ENCODE measurements at regions not wholly inside any gene's neighbourhood (a gene's known extent, or its start where the extent isn't known, plus 50 kb on each side); places are given as distances from the start of the nearest gene placed in this dataset.

DNA sequence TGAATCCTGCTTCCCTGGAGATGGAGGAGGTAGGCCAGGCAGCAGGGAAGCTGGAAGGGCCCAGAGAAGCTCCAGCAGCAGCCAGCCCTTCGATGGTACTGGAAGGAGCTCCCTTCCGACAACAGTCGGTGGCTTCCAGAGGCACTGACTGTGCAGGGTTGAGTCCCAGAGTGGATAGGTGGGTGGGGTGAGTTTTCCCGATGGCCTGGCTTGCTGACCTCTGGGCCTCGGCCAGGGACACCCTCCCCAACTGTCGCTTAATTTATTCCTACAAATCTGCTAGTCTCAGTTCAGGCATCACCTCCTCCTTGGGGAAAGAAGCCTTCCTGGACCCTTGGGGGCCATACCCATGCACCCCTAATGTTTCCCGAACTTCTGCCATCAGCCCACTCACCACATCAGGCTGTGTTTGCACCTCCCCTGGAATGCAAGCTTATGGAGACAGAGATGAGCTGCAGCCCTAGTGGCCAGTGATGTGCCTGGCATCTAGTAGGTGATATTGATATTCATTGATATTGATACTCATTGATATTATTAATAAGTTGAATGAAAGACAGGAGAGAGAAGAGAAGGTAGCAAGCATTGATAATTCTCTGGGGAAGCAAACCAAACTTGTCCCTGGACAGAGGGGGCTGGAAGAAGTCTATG, 104.6 kb upstream of the BOD1 start:
- Histone ChIP-seq H3K36me3 (no peaks in the 10 kb centered on the region), H3K27me3 (peaks cover 11% of the 10 kb centered on the region), H3K4me3 (no peak overlapping the region), H3K9me3 (peaks cover 0 to 6% (median 0%) of the 10 kb centered on the region in 3 donors), H3K4me1 (no peaks in the 10 kb centered on the region), H3K27ac (no peak overlapping the region)
- ATAC-seq: no peak
- WGBS, 2 donors (ENCODE audit: low coverage in 1 of 2): 40 to 50% methylated on average over 3 to 6 of the region's 7 CpGs
- no peak for TF ChIP-seq POLR2A (IDR thresholded peaks at IDR 0.05)
- no peak for TF ChIP-seq POLR2AphosphoS5 (IDR thresholded peaks at IDR 0.05)
- TF ChIP-seq, protein P1, sequence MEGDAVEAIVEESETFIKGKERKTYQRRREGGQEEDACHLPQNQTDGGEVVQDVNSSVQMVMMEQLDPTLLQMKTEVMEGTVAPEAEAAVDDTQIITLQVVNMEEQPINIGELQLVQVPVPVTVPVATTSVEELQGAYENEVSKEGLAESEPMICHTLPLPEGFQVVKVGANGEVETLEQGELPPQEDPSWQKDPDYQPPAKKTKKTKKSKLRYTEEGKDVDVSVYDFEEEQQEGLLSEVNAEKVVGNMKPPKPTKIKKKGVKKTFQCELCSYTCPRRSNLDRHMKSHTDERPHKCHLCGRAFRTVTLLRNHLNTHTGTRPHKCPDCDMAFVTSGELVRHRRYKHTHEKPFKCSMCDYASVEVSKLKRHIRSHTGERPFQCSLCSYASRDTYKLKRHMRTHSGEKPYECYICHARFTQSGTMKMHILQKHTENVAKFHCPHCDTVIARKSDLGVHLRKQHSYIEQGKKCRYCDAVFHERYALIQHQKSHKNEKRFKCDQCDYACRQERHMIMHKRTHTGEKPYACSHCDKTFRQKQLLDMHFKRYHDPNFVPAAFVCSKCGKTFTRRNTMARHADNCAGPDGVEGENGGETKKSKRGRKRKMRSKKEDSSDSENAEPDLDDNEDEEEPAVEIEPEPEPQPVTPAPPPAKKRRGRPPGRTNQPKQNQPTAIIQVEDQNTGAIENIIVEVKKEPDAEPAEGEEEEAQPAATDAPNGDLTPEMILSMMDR (IDR thresholded peaks at IDR 0.05): no peak
- TF ChIP-seq EP300 (IDR thresholded peaks at IDR 0.05): no peak

GRCh38 chr5:173721601-173722232, 105.3 kb upstream of the BOD1 start:
- no peak for ATAC-seq

DNA sequence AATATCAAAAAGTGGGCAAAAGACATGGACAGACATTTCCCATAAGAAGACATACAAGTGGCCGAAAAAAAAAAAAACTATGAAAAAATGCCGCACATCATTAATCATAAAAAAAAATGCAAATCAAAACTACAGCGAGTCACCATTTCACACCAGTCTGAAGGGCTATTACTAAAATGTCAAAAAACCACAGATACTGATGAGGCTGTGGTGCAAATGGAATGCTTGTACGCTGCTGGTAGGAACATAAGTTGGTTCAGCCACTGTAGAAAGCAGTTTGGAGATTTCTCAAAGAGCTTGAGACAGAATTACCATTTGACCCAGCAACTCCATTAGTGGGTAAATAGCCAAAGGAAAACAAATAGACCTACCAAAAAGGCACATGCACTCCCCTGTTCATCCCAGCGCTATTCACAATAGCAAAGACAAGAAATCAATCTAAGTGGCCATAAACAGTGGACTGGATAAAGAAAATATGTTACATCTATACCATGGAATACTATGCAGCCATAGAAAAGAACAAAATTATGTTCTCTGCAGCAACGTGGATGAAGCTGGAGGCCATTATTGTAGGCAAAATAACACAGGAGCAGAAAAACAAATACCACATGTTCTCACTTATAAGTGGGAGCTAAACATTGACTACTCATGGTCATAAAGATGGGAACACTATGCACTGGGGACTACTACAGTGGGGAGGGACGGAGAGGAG, 110.6 kb upstream of the BOD1 start:
- no peak for ATAC-seq
- 66 to 72% methylated on average over 6 of the region's 7 CpGs for WGBS, 2 donors (ENCODE audit: low coverage in 1 of 2)
- no peak overlapping the region for H3K27ac ChIP-seq

More at GRCh38 chr5:173721601-173722232, 105.3 kb upstream of the BOD1 start:
- 62 to 75% methylated on average over 4 to 9 of the region's 10 CpGs for WGBS, 2 donors (ENCODE audit: low coverage in 1 of 2)
- H3K4me1 ChIP-seq: no peaks in the 10 kb centered on the region
- peaks cover 11% of the 10 kb centered on the region for H3K27me3 ChIP-seq
- H3K36me3 ChIP-seq: no peaks in the 10 kb centered on the region
- H3K27ac ChIP-seq: no peak overlapping the region
- TF ChIP-seq POLR2A (IDR thresholded peaks at IDR 0.05) (no peak), POLR2AphosphoS5 (IDR thresholded peaks at IDR 0.05) (no peak), EP300 (IDR thresholded peaks at IDR 0.05) (no peak)
- TF ChIP-seq, protein P1 (IDR thresholded peaks at IDR 0.05): no peak
- H3K4me3 ChIP-seq: no peak overlapping the region
- peaks cover 0 to 7% (median 0%) of the 10 kb centered on the region in 3 donors for H3K9me3 ChIP-seq

GRCh38 chr5:173727839-173728778, 111.7 kb upstream of the BOD1 start:
- WGBS, 2 donors (ENCODE audit: low coverage in 1 of 2): 68 to 69% methylated on average over 5 to 8 of the region's 9 CpGs
- peaks cover 2% of the 10 kb centered on the region for H3K27me3 ChIP-seq
- H3K27ac ChIP-seq: no peak overlapping the region
- TF ChIP-seq POLR2AphosphoS5 (IDR thresholded peaks at IDR 0.05) (no peak), EP300 (IDR thresholded peaks at IDR 0.05) (no peak), POLR2A (IDR thresholded peaks at IDR 0.05) (no peak)
- TF ChIP-seq, protein P1 (IDR thresholded peaks at IDR 0.05): no peak
- no peaks in the 10 kb centered on the region for H3K36me3 ChIP-seq
- H3K4me3 ChIP-seq: no peak overlapping the region
- H3K9me3 ChIP-seq: peaks cover 0 to 7% (median 0%) of the 10 kb centered on the region in 3 donors
- no peak for ATAC-seq
- H3K4me1 ChIP-seq: no peaks in the 10 kb centered on the region

More for the DNA sequence above, 110.6 kb upstream of the BOD1 start:
- Histone ChIP-seq H3K4me1 (no peaks in the 10 kb centered on the region), H3K36me3 (no peaks in the 10 kb centered on the region), H3K27me3 (peaks cover 11% of the 10 kb centered on the region), H3K9me3 (peaks cover 0 to 7% (median 0%) of the 10 kb centered on the region in 3 donors), H3K4me3 (no peak overlapping the region)
- TF ChIP-seq EP300 (IDR thresholded peaks at IDR 0.05) (no peak), POLR2AphosphoS5 (IDR thresholded peaks at IDR 0.05) (no peak), POLR2A (IDR thresholded peaks at IDR 0.05) (no peak)
- TF ChIP-seq, protein P1 (IDR thresholded peaks at IDR 0.05): no peak
